ENCODE measurements at regions not wholly inside any gene's neighbourhood (a gene's known extent, or its start where the extent isn't known, plus 50 kb on each side); places are given as distances from the start of the nearest gene placed in this dataset.

DNA sequence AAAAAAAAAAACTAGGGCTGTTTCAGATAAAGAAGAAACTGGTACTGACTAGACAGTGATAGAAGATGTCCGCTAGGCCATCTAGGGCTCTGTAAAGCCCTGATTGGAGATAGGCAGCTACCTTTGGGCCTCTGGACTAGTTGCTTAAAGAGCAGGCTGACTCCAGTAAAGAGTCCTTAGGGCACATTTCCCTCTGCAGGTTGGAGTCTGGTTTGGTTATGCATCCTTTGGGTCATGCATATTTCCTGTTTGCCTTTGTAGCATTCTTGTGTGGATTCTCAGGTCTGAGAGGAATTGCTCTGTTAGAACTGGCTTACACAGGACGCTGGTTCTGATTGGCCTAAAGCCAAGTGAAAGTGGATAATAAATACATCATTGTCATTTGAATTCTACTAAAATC lies 165.5 kb upstream of the LRRN1 start:
- no peak overlapping the region for H3K4me3 ChIP-seq (ENCODE audit: low read length in 3 of 3)
- H3K27ac ChIP-seq (ENCODE audit: low read depth, low read length), result no peak overlapping the region
- H3K36me3 ChIP-seq (ENCODE audit: control insufficient read depth in 3 of 3, insufficient read depth in 3 of 3, low read length in 3 of 3), result no peaks in the 10 kb centered on the region
- no peaks in the 10 kb centered on the region for H3K4me1 ChIP-seq (ENCODE audit: control insufficient read depth in 3 of 3, insufficient read depth in 3 of 3, low read length in 3 of 3)
- H3K9ac ChIP-seq (ENCODE audit: low read depth in 1 of 3, low read length in 3 of 3), result no peak overlapping the region
- no peaks in the 10 kb centered on the region for H3K27me3 ChIP-seq (ENCODE audit: control insufficient read depth in 3 of 3, insufficient read depth in 3 of 3, low read length in 3 of 3)
- no peaks in the 10 kb centered on the region for H3K9me3 ChIP-seq (ENCODE audit: control insufficient read depth in 3 of 3, low read length in 3 of 3)

DNA sequence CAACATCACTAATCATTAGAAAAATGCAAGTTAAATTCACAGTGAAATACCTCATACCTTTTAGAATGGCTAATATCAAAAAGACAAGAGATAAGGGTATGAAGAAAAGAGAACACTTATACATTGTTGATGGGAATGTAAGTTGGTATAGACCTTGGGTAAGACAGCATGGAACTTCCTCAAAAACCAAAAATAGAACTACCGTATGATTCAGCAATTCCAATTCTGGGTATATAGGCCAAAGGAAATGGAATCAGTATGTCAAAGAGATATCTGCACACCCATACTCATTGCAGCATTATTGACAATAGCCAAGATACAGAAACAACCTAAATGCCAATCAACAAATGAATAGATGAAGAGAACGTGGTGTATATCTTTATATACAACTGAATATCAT lies 166.8 kb upstream of the LRRN1 start:
- H3K4me1 ChIP-seq (ENCODE audit: control insufficient read depth in 3 of 3, insufficient read depth in 3 of 3, low read length in 3 of 3), result no peaks in the 10 kb centered on the region
- no peak overlapping the region for H3K9ac ChIP-seq (ENCODE audit: low read depth in 1 of 3, low read length in 3 of 3)
- no peaks in the 10 kb centered on the region for H3K36me3 ChIP-seq (ENCODE audit: control insufficient read depth in 3 of 3, insufficient read depth in 3 of 3, low read length in 3 of 3)
- no peak overlapping the region for H3K4me3 ChIP-seq (ENCODE audit: low read length in 3 of 3)
- no peaks in the 10 kb centered on the region for H3K27me3 ChIP-seq (ENCODE audit: control insufficient read depth in 3 of 3, insufficient read depth in 3 of 3, low read length in 3 of 3)
- no peak overlapping the region for H3K27ac ChIP-seq (ENCODE audit: low read depth, low read length)
- no peaks in the 10 kb centered on the region for H3K9me3 ChIP-seq (ENCODE audit: control insufficient read depth in 3 of 3, low read length in 3 of 3)

DNA sequence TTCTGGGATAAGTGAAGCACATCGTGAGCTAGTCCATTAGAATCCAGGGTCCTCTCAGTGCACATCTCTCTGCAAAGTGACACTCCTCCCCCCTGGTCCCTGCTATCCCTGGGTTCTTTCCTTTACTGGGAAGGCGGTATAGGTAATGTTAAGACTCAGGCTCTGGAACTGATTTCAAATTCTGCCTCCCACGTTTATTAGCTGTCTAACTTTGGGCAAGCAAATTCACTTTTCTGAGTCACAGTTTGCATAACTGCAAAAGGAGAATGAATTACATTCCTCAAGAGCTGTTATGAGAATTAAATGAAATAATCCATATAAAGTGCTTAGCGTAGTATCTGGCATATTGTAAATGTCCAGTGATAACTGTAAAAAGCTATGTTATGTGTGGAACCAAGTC lies 168.1 kb upstream of the LRRN1 start:
- no peak overlapping the region for H3K4me3 ChIP-seq (ENCODE audit: low read length in 3 of 3)
- no peak overlapping the region for H3K9ac ChIP-seq (ENCODE audit: low read depth in 1 of 3, low read length in 3 of 3)
- H3K27me3 ChIP-seq (ENCODE audit: control insufficient read depth in 3 of 3, insufficient read depth in 3 of 3, low read length in 3 of 3), result no peaks in the 10 kb centered on the region

DNA sequence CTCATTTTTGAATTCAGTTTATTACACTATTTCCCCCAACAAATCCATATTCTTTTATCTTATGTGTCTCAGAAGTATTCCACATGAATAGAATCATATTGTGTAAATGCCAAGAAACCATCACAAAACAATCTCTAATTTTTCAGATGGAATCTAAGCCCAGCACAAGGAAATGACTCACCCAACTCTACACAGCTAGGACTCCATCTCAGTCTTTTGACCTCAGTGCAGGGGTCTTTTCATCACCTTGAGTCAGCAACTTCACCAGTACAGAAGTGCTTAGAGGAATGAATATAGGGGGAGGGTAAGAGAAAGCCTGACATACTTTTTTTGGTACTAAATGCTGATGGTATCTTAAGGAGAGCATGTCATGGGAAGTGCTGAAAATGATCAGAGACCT lies 169.3 kb upstream of the LRRN1 start:
- H3K4me3 ChIP-seq (ENCODE audit: low read length in 3 of 3), result no peak overlapping the region
- H3K27ac ChIP-seq (ENCODE audit: low read depth, low read length), result no peak overlapping the region
- no peaks in the 10 kb centered on the region for H3K9me3 ChIP-seq (ENCODE audit: control insufficient read depth in 3 of 3, low read length in 3 of 3)
- H3K36me3 ChIP-seq (ENCODE audit: control insufficient read depth in 3 of 3, insufficient read depth in 3 of 3, low read length in 3 of 3), result no peaks in the 10 kb centered on the region
- H3K27me3 ChIP-seq (ENCODE audit: control insufficient read depth in 3 of 3, insufficient read depth in 3 of 3, low read length in 3 of 3), result no peaks in the 10 kb centered on the region
- H3K4me1 ChIP-seq (ENCODE audit: control insufficient read depth in 3 of 3, insufficient read depth in 3 of 3, low read length in 3 of 3), result no peaks in the 10 kb centered on the region
- H3K9ac ChIP-seq (ENCODE audit: low read depth in 1 of 3, low read length in 3 of 3), result no peak overlapping the region

More for the DNA sequence above, 168.1 kb upstream of the LRRN1 start:
- Histone ChIP-seq H3K9me3 (ENCODE audit: control insufficient read depth in 3 of 3, low read length in 3 of 3) (no peaks in the 10 kb centered on the region), H3K36me3 (ENCODE audit: control insufficient read depth in 3 of 3, insufficient read depth in 3 of 3, low read length in 3 of 3) (no peaks in the 10 kb centered on the region), H3K4me1 (ENCODE audit: control insufficient read depth in 3 of 3, insufficient read depth in 3 of 3, low read length in 3 of 3) (no peaks in the 10 kb centered on the region), H3K27ac (ENCODE audit: low read depth, low read length) (no peak overlapping the region)

DNA sequence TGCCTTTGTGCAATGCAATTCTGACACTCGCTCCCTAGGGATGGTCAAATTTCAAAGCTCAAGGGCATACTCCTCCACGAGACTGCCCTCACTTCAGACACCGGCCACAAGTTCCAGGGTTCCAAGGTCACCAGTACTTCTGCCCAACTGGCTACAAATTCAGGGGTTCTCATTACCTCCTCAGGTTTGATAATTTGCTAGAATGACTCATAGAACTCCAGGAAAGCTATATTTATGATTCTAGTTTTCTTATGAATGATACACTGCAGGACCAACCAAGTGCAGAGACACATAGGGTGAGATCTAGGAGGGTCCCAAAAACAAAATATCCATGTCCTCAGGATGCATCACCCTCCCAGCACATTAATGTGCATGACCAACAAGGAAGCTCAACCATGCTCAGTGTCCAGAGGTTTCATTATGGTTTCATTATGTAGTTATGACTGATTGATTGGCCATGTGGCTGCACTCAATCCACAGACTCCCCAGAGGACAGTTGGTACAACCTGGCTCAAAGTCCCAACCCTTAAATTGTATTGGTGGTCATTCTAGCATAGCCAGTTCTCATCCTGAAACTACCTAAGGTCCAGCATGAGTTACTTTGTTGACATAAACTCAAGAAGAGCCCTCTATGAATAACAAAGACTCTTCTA lies 170.4 kb upstream of the LRRN1 start:
- no peak overlapping the region for H3K9ac ChIP-seq (ENCODE audit: low read depth in 1 of 3, low read length in 3 of 3)
- no peaks in the 10 kb centered on the region for H3K9me3 ChIP-seq (ENCODE audit: control insufficient read depth in 3 of 3, low read length in 3 of 3)
- no peak overlapping the region for H3K27ac ChIP-seq (ENCODE audit: low read depth, low read length)
- no peaks in the 10 kb centered on the region for H3K36me3 ChIP-seq (ENCODE audit: control insufficient read depth in 3 of 3, insufficient read depth in 3 of 3, low read length in 3 of 3)
- H3K4me1 ChIP-seq (ENCODE audit: control insufficient read depth in 3 of 3, insufficient read depth in 3 of 3, low read length in 3 of 3), result no peaks in the 10 kb centered on the region
- H3K4me3 ChIP-seq (ENCODE audit: low read length in 3 of 3), result no peak overlapping the region
- H3K27me3 ChIP-seq (ENCODE audit: control insufficient read depth in 3 of 3, insufficient read depth in 3 of 3, low read length in 3 of 3), result no peaks in the 10 kb centered on the region

DNA sequence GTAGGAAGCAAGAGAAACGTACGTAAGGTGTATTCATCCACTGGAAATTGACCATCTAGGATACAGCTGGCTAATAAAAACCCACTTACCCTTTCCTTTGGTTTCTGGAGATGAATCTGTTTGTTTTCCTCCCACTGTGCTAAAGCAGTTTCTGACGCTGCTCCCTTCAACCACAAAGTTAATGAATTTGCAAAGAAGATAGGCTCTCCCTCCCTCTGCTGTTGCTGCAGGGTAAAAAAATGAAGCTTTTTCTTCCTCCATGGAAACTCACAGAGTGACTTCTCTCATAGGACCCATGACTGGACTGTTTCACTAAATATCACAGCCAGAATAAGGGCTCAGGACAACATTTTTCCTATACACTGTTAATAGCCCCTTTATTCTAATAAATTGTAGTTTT lies 172.1 kb upstream of the LRRN1 start:
- Histone ChIP-seq H3K9ac (ENCODE audit: low read depth in 1 of 3, low read length in 3 of 3) (no peak overlapping the region), H3K9me3 (ENCODE audit: control insufficient read depth in 3 of 3, low read length in 3 of 3) (peaks cover 2 to 9% (median 3%) of the 10 kb centered on the region in 3 donors), H3K4me3 (ENCODE audit: low read length in 3 of 3) (no peak overlapping the region), H3K4me1 (ENCODE audit: control insufficient read depth in 3 of 3, insufficient read depth in 3 of 3, low read length in 3 of 3) (no peaks in the 10 kb centered on the region), H3K36me3 (ENCODE audit: control insufficient read depth in 3 of 3, insufficient read depth in 3 of 3, low read length in 3 of 3) (no peaks in the 10 kb centered on the region), H3K27ac (ENCODE audit: low read depth, low read length) (no peak overlapping the region), H3K27me3 (ENCODE audit: control insufficient read depth in 3 of 3, insufficient read depth in 3 of 3, low read length in 3 of 3) (no peaks in the 10 kb centered on the region)

DNA sequence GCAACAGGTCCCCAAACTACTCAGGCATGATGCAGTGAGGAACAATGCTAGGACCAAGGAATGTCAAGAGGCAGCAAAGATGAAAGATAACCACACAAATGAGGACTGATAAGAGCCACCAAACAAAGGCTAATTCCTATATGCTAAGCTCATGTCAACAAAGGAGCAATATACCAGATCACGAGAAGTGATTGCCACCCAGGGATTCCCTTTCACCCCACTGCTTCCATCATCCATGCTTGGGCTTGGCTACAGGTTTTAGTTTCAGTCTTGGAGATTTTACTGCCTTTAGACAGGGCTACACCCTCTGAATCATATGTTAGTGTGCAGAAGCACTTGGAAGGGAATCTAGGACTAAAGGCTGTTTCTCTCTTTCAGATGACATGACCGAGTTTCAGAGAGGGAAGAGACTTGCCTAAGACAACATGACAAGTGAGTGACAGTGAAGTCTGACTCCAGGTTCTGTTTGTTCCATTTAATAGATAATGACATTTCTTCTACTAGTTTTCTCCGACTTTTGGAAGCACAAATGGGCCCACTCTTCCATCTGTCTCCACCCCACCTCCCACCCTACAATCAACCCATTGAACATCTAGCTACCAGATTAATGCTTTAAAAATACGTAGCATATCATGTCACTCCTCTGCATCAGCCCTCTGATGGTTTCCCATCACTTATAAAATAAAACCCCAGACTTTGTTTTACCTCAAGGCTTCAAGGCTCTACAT lies 173.5 kb upstream of the LRRN1 start:
- Histone ChIP-seq H3K9ac (ENCODE audit: low read depth in 1 of 3, low read length in 3 of 3) (no peak overlapping the region), H3K4me3 (ENCODE audit: low read length in 3 of 3) (no peak overlapping the region), H3K4me1 (ENCODE audit: control insufficient read depth in 3 of 3, insufficient read depth in 3 of 3, low read length in 3 of 3) (no peaks in the 10 kb centered on the region), H3K27ac (ENCODE audit: low read depth, low read length) (no peak overlapping the region), H3K27me3 (ENCODE audit: control insufficient read depth in 3 of 3, insufficient read depth in 3 of 3, low read length in 3 of 3) (no peaks in the 10 kb centered on the region), H3K9me3 (ENCODE audit: control insufficient read depth in 3 of 3, low read length in 3 of 3) (peaks cover 3 to 9% (median 4%) of the 10 kb centered on the region in 3 donors), H3K36me3 (ENCODE audit: control insufficient read depth in 3 of 3, insufficient read depth in 3 of 3, low read length in 3 of 3) (no peaks in the 10 kb centered on the region)

DNA sequence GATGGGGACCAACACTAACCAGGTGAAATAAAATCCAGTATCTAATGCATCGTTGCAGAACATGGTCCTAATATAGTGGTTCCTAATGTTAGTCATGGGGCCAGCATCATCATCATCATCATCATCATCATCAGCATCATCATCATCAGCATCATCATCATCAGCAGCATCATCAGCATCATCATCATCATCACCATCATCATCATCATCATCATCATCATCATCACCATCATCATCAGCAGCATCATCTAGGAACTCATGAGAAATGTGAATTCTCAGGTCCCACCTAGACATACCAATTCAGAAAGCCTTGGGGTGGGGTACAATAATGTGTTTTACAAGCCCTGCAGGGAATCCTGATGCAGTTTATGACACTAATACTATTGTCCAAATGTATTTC lies 179.4 kb upstream of the LRRN1 start:
- Histone ChIP-seq H3K9me3 (ENCODE audit: control insufficient read depth in 3 of 3, low read length in 3 of 3) (peaks cover 3 to 9% (median 4%) of the 10 kb centered on the region in 3 donors), H3K27ac (ENCODE audit: low read depth, low read length) (no peak overlapping the region), H3K9ac (ENCODE audit: low read depth in 1 of 3, low read length in 3 of 3) (no peak overlapping the region), H3K4me3 (ENCODE audit: low read length in 3 of 3) (no peak overlapping the region), H3K36me3 (ENCODE audit: control insufficient read depth in 3 of 3, insufficient read depth in 3 of 3, low read length in 3 of 3) (no peaks in the 10 kb centered on the region), H3K4me1 (ENCODE audit: control insufficient read depth in 3 of 3, insufficient read depth in 3 of 3, low read length in 3 of 3) (no peaks in the 10 kb centered on the region), H3K27me3 (ENCODE audit: control insufficient read depth in 3 of 3, insufficient read depth in 3 of 3, low read length in 3 of 3) (no peaks in the 10 kb centered on the region)

DNA sequence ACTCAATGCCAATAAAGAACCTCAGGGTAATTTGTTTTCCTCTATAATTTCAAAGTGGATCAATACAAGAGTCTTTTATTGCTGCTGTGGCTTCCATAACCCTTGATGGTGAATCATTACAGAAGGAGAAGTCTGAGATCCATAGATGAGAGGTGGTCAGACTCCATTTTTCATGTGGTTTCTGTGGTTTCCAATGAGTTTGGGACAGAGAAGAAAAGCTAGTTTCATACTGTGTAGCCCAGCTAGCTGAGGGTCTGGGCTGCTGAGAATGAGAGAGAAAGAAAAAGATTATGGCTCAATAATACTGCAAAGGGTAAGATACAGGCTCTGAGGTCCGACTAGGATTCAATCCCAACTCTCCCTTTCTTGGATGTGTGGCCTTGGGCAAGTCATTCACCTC lies 180.6 kb upstream of the LRRN1 start:
- H3K9me3 ChIP-seq (ENCODE audit: control insufficient read depth in 3 of 3, low read length in 3 of 3), result peaks cover 3 to 9% (median 4%) of the 10 kb centered on the region in 3 donors
- no peak overlapping the region for H3K4me3 ChIP-seq (ENCODE audit: low read length in 3 of 3)
- H3K27me3 ChIP-seq (ENCODE audit: control insufficient read depth in 3 of 3, insufficient read depth in 3 of 3, low read length in 3 of 3), result no peaks in the 10 kb centered on the region
- no peak overlapping the region for H3K9ac ChIP-seq (ENCODE audit: low read depth in 1 of 3, low read length in 3 of 3)
- no peaks in the 10 kb centered on the region for H3K4me1 ChIP-seq (ENCODE audit: control insufficient read depth in 3 of 3, insufficient read depth in 3 of 3, low read length in 3 of 3)
- H3K27ac ChIP-seq (ENCODE audit: low read depth, low read length), result no peak overlapping the region
- H3K36me3 ChIP-seq (ENCODE audit: control insufficient read depth in 3 of 3, insufficient read depth in 3 of 3, low read length in 3 of 3), result no peaks in the 10 kb centered on the region

DNA sequence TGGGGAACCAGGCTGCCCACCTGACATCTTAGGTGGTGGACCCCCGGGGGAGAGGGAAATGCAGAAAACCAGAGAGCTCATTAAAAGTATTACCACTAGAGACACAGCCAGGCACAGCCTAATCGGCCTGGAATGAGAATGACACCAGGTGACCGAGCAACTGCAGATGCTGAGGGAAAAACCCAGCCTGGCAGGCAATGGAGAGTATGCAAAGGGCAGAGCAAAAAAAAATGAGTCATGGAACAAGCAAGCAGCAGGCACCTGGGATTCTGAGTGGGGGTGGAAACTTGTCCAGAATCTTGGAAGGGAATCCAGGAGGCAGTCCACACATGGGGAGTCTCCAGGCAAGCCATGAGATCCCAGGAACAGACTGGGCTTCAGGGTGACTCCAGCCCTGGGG lies 183.7 kb upstream of the LRRN1 start:
- Histone ChIP-seq H3K4me3 (ENCODE audit: low read length in 3 of 3) (no peak overlapping the region), H3K36me3 (ENCODE audit: control insufficient read depth in 3 of 3, insufficient read depth in 3 of 3, low read length in 3 of 3) (no peaks in the 10 kb centered on the region), H3K27me3 (ENCODE audit: control insufficient read depth in 3 of 3, insufficient read depth in 3 of 3, low read length in 3 of 3) (no peaks in the 10 kb centered on the region)

More for the DNA sequence above, 183.7 kb upstream of the LRRN1 start:
- Histone ChIP-seq H3K4me1 (ENCODE audit: control insufficient read depth in 3 of 3, insufficient read depth in 3 of 3, low read length in 3 of 3) (no peaks in the 10 kb centered on the region), H3K9ac (ENCODE audit: low read depth in 1 of 3, low read length in 3 of 3) (no peak overlapping the region), H3K9me3 (ENCODE audit: control insufficient read depth in 3 of 3, low read length in 3 of 3) (no peaks in the 10 kb centered on the region), H3K27ac (ENCODE audit: low read depth, low read length) (no peak overlapping the region)

Data from skeletal muscle tissue (tissue), 3 donors.